ENCODE measurements at regions not wholly inside any gene's neighbourhood (a gene's known extent, or its start where the extent isn't known, plus 50 kb on each side); places are given as distances from the start of the nearest gene placed in this dataset.

DNA sequence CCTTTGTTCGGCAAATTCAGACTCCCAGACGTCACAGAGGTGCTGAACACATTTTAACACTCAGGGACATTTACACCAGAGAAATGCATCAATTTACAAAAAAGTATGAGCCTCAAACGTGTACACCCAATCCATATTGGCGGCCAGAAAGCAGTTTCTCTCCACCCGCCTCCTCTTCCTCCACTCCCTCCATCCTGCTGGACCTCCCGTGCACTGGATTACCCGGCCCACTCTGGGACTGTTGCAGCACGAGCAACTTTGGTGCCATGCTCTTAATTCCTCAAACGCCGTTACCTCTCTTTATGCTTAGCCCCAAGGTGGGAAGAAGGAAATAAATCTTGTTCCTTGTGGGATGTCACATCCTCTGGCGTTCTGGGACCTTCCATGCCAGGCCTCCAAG lies 243.4 kb downstream of the ZNF516 start:
- DNase-seq = no peak
- H3K36me3 ChIP-seq (ENCODE audit: low read depth) = no peaks in the 10 kb centered on the region
- TF ChIP-seq, protein P1, sequence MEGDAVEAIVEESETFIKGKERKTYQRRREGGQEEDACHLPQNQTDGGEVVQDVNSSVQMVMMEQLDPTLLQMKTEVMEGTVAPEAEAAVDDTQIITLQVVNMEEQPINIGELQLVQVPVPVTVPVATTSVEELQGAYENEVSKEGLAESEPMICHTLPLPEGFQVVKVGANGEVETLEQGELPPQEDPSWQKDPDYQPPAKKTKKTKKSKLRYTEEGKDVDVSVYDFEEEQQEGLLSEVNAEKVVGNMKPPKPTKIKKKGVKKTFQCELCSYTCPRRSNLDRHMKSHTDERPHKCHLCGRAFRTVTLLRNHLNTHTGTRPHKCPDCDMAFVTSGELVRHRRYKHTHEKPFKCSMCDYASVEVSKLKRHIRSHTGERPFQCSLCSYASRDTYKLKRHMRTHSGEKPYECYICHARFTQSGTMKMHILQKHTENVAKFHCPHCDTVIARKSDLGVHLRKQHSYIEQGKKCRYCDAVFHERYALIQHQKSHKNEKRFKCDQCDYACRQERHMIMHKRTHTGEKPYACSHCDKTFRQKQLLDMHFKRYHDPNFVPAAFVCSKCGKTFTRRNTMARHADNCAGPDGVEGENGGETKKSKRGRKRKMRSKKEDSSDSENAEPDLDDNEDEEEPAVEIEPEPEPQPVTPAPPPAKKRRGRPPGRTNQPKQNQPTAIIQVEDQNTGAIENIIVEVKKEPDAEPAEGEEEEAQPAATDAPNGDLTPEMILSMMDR (IDR thresholded peaks at IDR 0.05) = no peak
- H3K4me1 ChIP-seq (ENCODE audit: low read depth) = no peaks in the 10 kb centered on the region
- intact Hi-C loops (cut with DNase I, micrococcal nuclease) = no loop called here
- no peak overlapping the region for H3K4me3 ChIP-seq
- ATAC-seq = no peak
- H3K9me3 ChIP-seq = no peaks in the 10 kb centered on the region

DNA sequence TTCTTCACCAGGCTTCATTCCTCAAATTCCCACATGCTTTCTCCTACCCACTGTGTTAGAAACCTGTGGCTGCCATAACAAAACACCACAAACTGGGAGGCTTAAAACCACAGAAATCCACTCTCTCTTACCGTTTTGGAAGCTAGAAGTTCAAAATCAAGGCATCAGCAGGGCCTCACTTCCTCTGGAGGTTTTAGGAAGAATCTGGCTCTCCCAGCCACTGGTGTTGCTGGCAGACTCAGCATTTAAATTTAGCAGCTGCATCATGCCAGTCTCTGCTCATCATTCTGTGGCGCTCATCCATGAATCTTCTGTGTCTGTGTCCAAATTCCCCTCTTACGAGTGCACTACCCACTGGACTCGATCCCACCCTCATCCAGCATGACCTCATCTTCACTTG lies 248.5 kb downstream of the ZNF516 start:
- TF ChIP-seq, protein P1 (IDR thresholded peaks at IDR 0.05) = no peak
- no peak overlapping the region for H3K4me3 ChIP-seq
- ATAC-seq (no peak), DNase-seq (no peak)
- intact Hi-C loops (cut with DNase I, micrococcal nuclease) = no loop called here
- H3K36me3 ChIP-seq (ENCODE audit: low read depth) = no peaks in the 10 kb centered on the region
- H3K9me3 ChIP-seq = peaks cover 3% of the 10 kb centered on the region
- no peaks in the 10 kb centered on the region for H3K4me1 ChIP-seq (ENCODE audit: low read depth)

DNA sequence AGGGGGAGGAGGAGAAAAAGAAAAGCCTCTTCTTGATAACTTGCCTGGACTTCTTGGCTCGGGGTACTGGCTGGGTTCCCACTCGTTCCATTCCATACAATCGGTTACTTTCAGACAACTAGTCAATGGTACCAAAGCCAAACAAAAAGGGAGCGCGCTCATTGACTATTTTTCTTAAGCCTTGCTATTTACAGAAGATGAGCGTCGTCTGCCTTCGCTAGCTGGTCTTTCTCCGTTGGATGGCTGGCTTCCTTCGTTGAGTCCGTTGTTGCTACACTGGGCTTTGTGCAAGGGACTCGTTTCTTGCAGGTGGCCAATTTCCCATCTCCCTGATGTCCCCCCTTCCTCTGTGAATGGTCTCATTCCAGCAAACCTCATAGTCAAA lies 260.4 kb downstream of the ZNF516 start:
- no peak overlapping the region for H3K4me3 ChIP-seq
- no peaks in the 10 kb centered on the region for H3K36me3 ChIP-seq (ENCODE audit: low read depth)
- ATAC-seq = no peak
- peaks cover 8% of the 10 kb centered on the region for H3K9me3 ChIP-seq
- TF ChIP-seq, protein P1 (IDR thresholded peaks at IDR 0.05) = no peak
- H3K4me1 ChIP-seq (ENCODE audit: low read depth) = no peaks in the 10 kb centered on the region
- no peak for DNase-seq
- intact Hi-C loops (cut with DNase I, micrococcal nuclease) = no loop called here

DNA sequence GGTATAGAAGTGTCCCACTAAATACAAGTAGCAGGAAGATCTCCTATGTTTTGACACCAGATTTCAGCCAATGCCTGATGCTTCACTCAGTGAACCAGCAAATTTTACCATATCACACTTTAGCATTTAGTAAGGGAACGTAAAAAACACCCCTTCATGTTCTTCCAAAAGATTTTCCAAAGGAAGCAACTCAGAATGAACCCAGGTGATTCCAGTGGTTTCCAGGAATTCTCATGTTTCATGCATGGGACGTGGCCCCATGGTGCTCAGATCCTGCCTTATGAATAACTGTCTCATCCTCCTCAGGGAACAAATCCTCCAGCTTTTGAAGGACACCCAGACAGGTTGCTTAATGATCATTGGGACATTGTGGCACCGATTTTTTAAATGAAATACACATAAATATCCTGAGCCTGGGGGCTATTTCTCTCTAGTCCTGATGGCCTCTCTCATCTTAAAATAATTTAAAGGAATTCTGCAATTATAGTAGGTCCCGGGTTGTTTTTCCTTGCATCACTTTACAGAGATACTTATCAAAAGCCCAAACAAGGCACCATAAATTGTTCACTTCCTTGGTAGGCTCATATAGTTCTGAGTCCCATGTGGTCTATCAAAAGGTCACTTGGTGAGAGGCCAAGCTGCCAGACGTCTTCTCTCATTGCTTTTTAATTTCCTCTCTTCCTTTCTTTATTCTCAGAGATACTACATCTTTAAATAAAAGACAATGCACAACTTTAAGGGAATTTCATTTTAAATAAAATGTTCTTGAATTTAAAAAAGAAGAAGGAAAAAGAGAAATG lies 261.0 kb downstream of the ZNF516 start:
- Histone ChIP-seq H3K9me3 (peaks cover 4% of the 10 kb centered on the region), H3K4me1 (ENCODE audit: low read depth) (no peaks in the 10 kb centered on the region), H3K36me3 (ENCODE audit: low read depth) (no peaks in the 10 kb centered on the region), H3K4me3 (no peak overlapping the region)
- intact Hi-C loops (cut with DNase I, micrococcal nuclease) = no loop called here
- TF ChIP-seq, protein P1 (IDR thresholded peaks at IDR 0.05) = no peak
- ATAC-seq (no peak), DNase-seq (no peak)

DNA sequence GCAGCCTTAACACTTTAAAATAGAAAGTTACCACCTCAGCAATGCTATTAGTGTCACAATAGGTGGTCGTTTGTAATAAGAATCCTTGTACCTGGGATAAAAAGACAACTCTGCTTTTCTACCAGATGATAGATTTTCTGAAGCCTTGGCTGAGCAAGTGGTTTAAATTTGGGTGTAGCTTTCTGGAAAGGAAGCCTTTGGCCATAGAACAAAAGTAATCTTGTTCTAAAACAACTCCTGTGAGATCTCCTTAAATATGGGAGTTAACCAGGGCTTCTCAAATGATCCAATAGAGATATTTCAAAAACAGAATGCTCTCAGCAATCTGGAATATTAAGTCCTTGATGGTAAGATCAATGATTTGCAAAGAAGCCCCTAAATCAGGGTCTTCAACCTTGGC lies 261.6 kb downstream of the ZNF516 start:
- H3K36me3 ChIP-seq (ENCODE audit: low read depth) = no peaks in the 10 kb centered on the region
- ATAC-seq (no peak), DNase-seq (no peak)
- TF ChIP-seq, protein P1 (IDR thresholded peaks at IDR 0.05) = no peak
- peaks cover 4% of the 10 kb centered on the region for H3K9me3 ChIP-seq
- intact Hi-C loops (cut with DNase I, micrococcal nuclease) = no loop called here
- no peak overlapping the region for H3K4me3 ChIP-seq
- no peaks in the 10 kb centered on the region for H3K4me1 ChIP-seq (ENCODE audit: low read depth)
